OCI-LY7 (cell line): ENCODE measurements at regions not wholly inside any gene's neighbourhood (a gene's known extent, or its start where the extent isn't known, plus 50 kb on each side); places are given as distances from the start of the nearest gene placed in this dataset.

Experiments used
- CTCF ChIP-seq: fragments of 200-600 bp; sonication (generic); conservative IDR thresholded peaks from 2 replicates; pipeline ENCODE4 v1.5.1; 2014; ENCODE audit warnings: mild to moderate bottlenecking, antibody characterized with exemption, low read length, moderate library complexity, mixed read lengths
- EZH2phosphoT487 ChIP-seq: fragments of 200-600 bp; sonication (generic); IDR thresholded peaks from 2 replicates; pipeline ENCODE4 v1.6.1; 2018; ENCODE audit warnings: low read depth, borderline replicate concordance, mild to moderate bottlenecking, mixed run types, antibody characterized with exemption, low read length, moderate library complexity, mixed read lengths

GRCh38 chr7:152522571-152523067 is 86.8 kb upstream of the KMT2C start:
- TF ChIP-seq CTCF (no peak), EZH2phosphoT487 (no peak)
